ENCODE measurements at regions not wholly inside any gene's neighbourhood (a gene's known extent, or its start where the extent isn't known, plus 50 kb on each side); places are given as distances from the start of the nearest gene placed in this dataset.
A peak's percentile ranks its signal among the peaks of the same experiment; 100 is the strongest.

GRCh38 chr12:125610971-125611370, 545.7 kb downstream of the AACS start:
- DNase-seq (ENCODE audit: low read depth): peak; percentile 38
- no peak for TF ChIP-seq CTCF (IDR thresholded peaks at IDR 0.05; ENCODE audit: insufficient read depth, low read depth, low read length)

GRCh38 chr12:125614058-125614457, 548.8 kb downstream of the AACS start:
- no peak overlapping the region for H3K4me3 ChIP-seq (ENCODE audit: low read depth, low read length)
- DNase-seq (ENCODE audit: low read depth): no peak
- TF ChIP-seq CTCF (IDR thresholded peaks at IDR 0.05; ENCODE audit: insufficient read depth, low read depth, low read length): no peak

More at GRCh38 chr12:125610971-125611370, 545.7 kb downstream of the AACS start:
- no peak overlapping the region for H3K4me3 ChIP-seq (ENCODE audit: low read depth, low read length)

- no peak for TF ChIP-seq CTCF (IDR thresholded peaks at IDR 0.05; ENCODE audit: insufficient read depth, low read depth, low read length)
- no peak for DNase-seq (ENCODE audit: low read depth)
- no peak overlapping the region for H3K4me3 ChIP-seq (ENCODE audit: low read depth, low read length)
Measured at GRCh38 chr12:125619723-125620122, 554.5 kb downstream of the AACS start.

- H3K4me3 ChIP-seq (ENCODE audit: low read depth, low read length): no peak overlapping the region
- DNase-seq (ENCODE audit: low read depth): no peak
- no peak for TF ChIP-seq CTCF (IDR thresholded peaks at IDR 0.05; ENCODE audit: insufficient read depth, low read depth, low read length)
Measured at GRCh38 chr12:125633686-125634085, 568.5 kb downstream of the AACS start.

- no peak overlapping the region for H3K4me3 ChIP-seq (ENCODE audit: low read depth, low read length)
- no peak for TF ChIP-seq CTCF (IDR thresholded peaks at IDR 0.05; ENCODE audit: insufficient read depth, low read depth, low read length)
- DNase-seq (ENCODE audit: low read depth): no peak
Measured at GRCh38 chr12:125634813-125635212, 569.6 kb downstream of the AACS start.

- DNase-seq (ENCODE audit: low read depth): no peak
- TF ChIP-seq CTCF (IDR thresholded peaks at IDR 0.05; ENCODE audit: insufficient read depth, low read depth, low read length): no peak
- H3K4me3 ChIP-seq (ENCODE audit: low read depth, low read length): no peak overlapping the region
Measured at GRCh38 chr12:125639826-125640225, 574.6 kb downstream of the AACS start.

- DNase-seq (ENCODE audit: low read depth): no peak
- H3K4me3 ChIP-seq (ENCODE audit: low read depth, low read length): no peak overlapping the region
- TF ChIP-seq CTCF (IDR thresholded peaks at IDR 0.05; ENCODE audit: insufficient read depth, low read depth, low read length): no peak
Measured at GRCh38 chr12:125643055-125643454, 577.8 kb downstream of the AACS start.
